GM12892 (cell line): ENCODE measurements at regions not wholly inside any gene's neighbourhood (a gene's known extent, or its start where the extent isn't known, plus 50 kb on each side); places are given as distances from the start of the nearest gene placed in this dataset.

Experiments
- POLR2A ChIP-seq: IDR thresholded peaks from 2 replicates; pipeline ENCODE4 v1.6.1; 2011; ENCODE audit warnings: low read depth, low read length, control low read depth
- POLR2AphosphoS5 ChIP-seq: IDR thresholded peaks from 2 replicates; pipeline ENCODE4 v1.6.1; 2011; ENCODE audit warnings: low read depth, low read length, control low read depth
- TAF1 ChIP-seq: IDR thresholded peaks from 2 replicates; pipeline ENCODE4 v1.6.1; 2011; ENCODE audit warnings: low read depth, mild to moderate bottlenecking, control low read depth, low read length, borderline replicate concordance

GRCh38 chr21:38561613-38562581 is 63.6 kb upstream of the ERG start:
- TF ChIP-seq POLR2AphosphoS5 (no peak), POLR2A (no peak), TAF1 (no peak)
